Activated CD8-positive, alpha-beta T cell treated with anti-CD3 and anti-CD28 coated beads for 36 hours (primary cell): ENCODE measurements at regions not wholly inside any gene's neighbourhood (a gene's known extent, or its start where the extent isn't known, plus 50 kb on each side); places are given as distances from the start of the nearest gene placed in this dataset.

Experiments used
- ATAC-seq: fragments of 200-7000 bp; cut with Tn5 transposase; one replicate; pipeline ENCODE4 v1.10.0; 2021; ENCODE audit warnings: mild to moderate bottlenecking, moderate library complexity
- CTCF ChIA-PET: fragments of 350-600 bp; sonication (Branson Sonifier 250); formaldehyde crosslinking; loops from one replicate; lab custom pipeline; 2021; ENCODE audit warnings: antibody characterized with exemption; lab: Charles Lee
- POLR2A ChIA-PET: fragments of 350-600 bp; sonication (Branson Sonifier 250); formaldehyde crosslinking; loops from one replicate; lab custom pipeline; 2021; ENCODE audit warnings: antibody characterized with exemption; lab: Charles Lee
- DNase-seq: peaks from one replicate; pipeline ENCODE4 v3.0.0-alpha.2; 2020
- H3K27ac Mint-ChIP-seq: one replicate; pipeline ENCODE4 v1.8.0; 2021; ENCODE audit warnings: mild to moderate bottlenecking, mixed read lengths
- H3K27me3 Mint-ChIP-seq: one replicate; pipeline ENCODE4 v1.8.0; 2021; ENCODE audit warnings: mixed read lengths
- H3K36me3 Mint-ChIP-seq: one replicate; pipeline ENCODE4 v1.8.0; 2021; ENCODE audit warnings: low read depth, mixed read lengths
- H3K4me1 Mint-ChIP-seq: one replicate; pipeline ENCODE4 v1.8.0; 2021; ENCODE audit warnings: low read depth, mixed read lengths
- H3K4me3 Mint-ChIP-seq: one replicate; pipeline ENCODE4 v1.8.0; 2021; ENCODE audit warnings: mild to moderate bottlenecking, moderate library complexity, mixed read lengths
- H3K9me3 Mint-ChIP-seq: one replicate; pipeline ENCODE4 v1.8.0; 2021; ENCODE audit warnings: mixed read lengths
- intact Hi-C: fragments of 100-400 bp; cut with micrococcal nuclease; formaldehyde crosslinking; loops from one replicate; pipeline ENCODE4 v1.10.0; 2022
- TF ChIP-seq, protein P1 (sequence below): fragments of 200-600 bp; IDR thresholded peaks from one replicate; pipeline ENCODE4 v1.8.0; 2022; ENCODE audit warnings: antibody characterized with exemption, mild to moderate bottlenecking

- ChIA-PET POLR2A (no interaction called here), CTCF (no interaction called here)
- Mint-ChIP-seq H3K27ac (no peak overlapping the region), H3K4me1 (no peaks in the 10 kb centered on the region), H3K27me3 (no peaks in the 10 kb centered on the region), H3K4me3 (no peak overlapping the region), H3K9me3 (no peaks in the 10 kb centered on the region), H3K36me3 (no peaks in the 10 kb centered on the region)
- ATAC-seq (no peak), DNase-seq (no peak)
- intact Hi-C loops, result no loop called here
- TF ChIP-seq, protein P1, sequence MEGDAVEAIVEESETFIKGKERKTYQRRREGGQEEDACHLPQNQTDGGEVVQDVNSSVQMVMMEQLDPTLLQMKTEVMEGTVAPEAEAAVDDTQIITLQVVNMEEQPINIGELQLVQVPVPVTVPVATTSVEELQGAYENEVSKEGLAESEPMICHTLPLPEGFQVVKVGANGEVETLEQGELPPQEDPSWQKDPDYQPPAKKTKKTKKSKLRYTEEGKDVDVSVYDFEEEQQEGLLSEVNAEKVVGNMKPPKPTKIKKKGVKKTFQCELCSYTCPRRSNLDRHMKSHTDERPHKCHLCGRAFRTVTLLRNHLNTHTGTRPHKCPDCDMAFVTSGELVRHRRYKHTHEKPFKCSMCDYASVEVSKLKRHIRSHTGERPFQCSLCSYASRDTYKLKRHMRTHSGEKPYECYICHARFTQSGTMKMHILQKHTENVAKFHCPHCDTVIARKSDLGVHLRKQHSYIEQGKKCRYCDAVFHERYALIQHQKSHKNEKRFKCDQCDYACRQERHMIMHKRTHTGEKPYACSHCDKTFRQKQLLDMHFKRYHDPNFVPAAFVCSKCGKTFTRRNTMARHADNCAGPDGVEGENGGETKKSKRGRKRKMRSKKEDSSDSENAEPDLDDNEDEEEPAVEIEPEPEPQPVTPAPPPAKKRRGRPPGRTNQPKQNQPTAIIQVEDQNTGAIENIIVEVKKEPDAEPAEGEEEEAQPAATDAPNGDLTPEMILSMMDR, result no peak
These were observed 407.1 kb upstream of the EDIL3 start for GRCh38 chr5:84791730-84792129.

DNA sequence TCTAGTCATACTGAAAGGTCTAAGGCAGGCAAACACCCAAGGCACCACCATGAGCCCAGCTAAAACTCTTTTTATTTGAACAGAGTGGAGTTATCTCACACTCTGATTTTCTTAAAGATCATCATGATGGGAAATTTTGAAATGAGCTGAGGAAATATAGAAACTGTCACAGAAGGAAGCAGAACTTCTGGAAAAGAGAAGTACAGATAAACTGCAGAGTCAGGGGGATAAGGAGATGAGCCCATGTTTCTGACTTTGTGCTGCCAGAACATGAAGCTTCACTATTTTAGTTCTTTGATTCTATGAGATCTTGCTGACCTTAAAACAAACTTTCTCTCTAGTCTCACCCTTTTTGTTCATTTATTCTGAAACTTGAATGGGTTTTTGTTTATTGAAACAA is 406.5 kb upstream of the EDIL3 start:
- H3K27me3 Mint-ChIP-seq, result no peaks in the 10 kb centered on the region
- intact Hi-C loops, result no loop called here
- CTCF ChIA-PET, result no interaction called here
- no peaks in the 10 kb centered on the region for H3K36me3 Mint-ChIP-seq
- POLR2A ChIA-PET, result no interaction called here
- DNase-seq, result no peak
- no peak overlapping the region for H3K4me3 Mint-ChIP-seq
- ATAC-seq, result no peak
- H3K4me1 Mint-ChIP-seq, result no peaks in the 10 kb centered on the region
- no peak overlapping the region for H3K27ac Mint-ChIP-seq
- TF ChIP-seq, protein P1, result no peak
- no peaks in the 10 kb centered on the region for H3K9me3 Mint-ChIP-seq

GRCh38 chr5:84790406-84790805 is 405.7 kb upstream of the EDIL3 start:
- H3K36me3 Mint-ChIP-seq, result no peaks in the 10 kb centered on the region
- no peak for DNase-seq
- ChIA-PET POLR2A (no interaction called here), CTCF (no interaction called here)
- ATAC-seq, result no peak
- no peaks in the 10 kb centered on the region for H3K4me1 Mint-ChIP-seq
- no peak overlapping the region for H3K27ac Mint-ChIP-seq
- no peaks in the 10 kb centered on the region for H3K9me3 Mint-ChIP-seq
- TF ChIP-seq, protein P1, result no peak
- no peak overlapping the region for H3K4me3 Mint-ChIP-seq
- intact Hi-C loops, result no loop called here
- H3K27me3 Mint-ChIP-seq, result no peaks in the 10 kb centered on the region

- Mint-ChIP-seq H3K27ac (no peak overlapping the region), H3K27me3 (no peaks in the 10 kb centered on the region), H3K9me3 (no peaks in the 10 kb centered on the region), H3K4me1 (no peaks in the 10 kb centered on the region), H3K4me3 (no peak overlapping the region), H3K36me3 (no peaks in the 10 kb centered on the region)
- ChIA-PET CTCF (no interaction called here), POLR2A (no interaction called here)
- intact Hi-C loops, result no loop called here
- no peak for ATAC-seq
- DNase-seq, result no peak
- TF ChIP-seq, protein P1, result no peak
These were observed 398.3 kb upstream of the EDIL3 start for GRCh38 chr5:84783003-84783402.

- intact Hi-C loops, result no loop called here
- Mint-ChIP-seq H3K27me3 (no peaks in the 10 kb centered on the region), H3K4me3 (no peak overlapping the region), H3K9me3 (no peaks in the 10 kb centered on the region), H3K4me1 (no peaks in the 10 kb centered on the region), H3K36me3 (no peaks in the 10 kb centered on the region), H3K27ac (no peak overlapping the region)
- ChIA-PET CTCF (no interaction called here), POLR2A (no interaction called here)
- ATAC-seq, result no peak
- TF ChIP-seq, protein P1, result no peak
- no peak for DNase-seq
These were observed 394.5 kb upstream of the EDIL3 start for GRCh38 chr5:84779186-84779585.
